Neural progenitor cell (in vitro differentiated cells): ENCODE measurements at regions not wholly inside any gene's neighbourhood (a gene's known extent, or its start where the extent isn't known, plus 50 kb on each side); places are given as distances from the start of the nearest gene placed in this dataset.

ENCODE experiments used
- DNase-seq: peaks from one replicate; pipeline ENCODE4 v3.0.0-alpha.2; 2016; ENCODE audit warnings: low spot score
- H2AFZ ChIP-seq: fragments of 200-600 bp; sonication (generic); replicated peaks from 2 replicates; pipeline ENCODE4 v1.6.1; 2016; ENCODE audit warnings: antibody characterized with exemption
- H3F3A ChIP-seq: fragments of 200-600 bp; sonication (generic); 2 replicates; pipeline ENCODE4 v1.6.1; 2016; ENCODE audit warnings: antibody characterized with exemption, low read depth
- H3K27ac ChIP-seq: fragments of 200-600 bp; sonication (generic); 2 replicates; pipeline ENCODE4 v1.5.1; 2016; ENCODE audit warnings: mild to moderate bottlenecking
- H3K27me3 ChIP-seq: fragments of 200-600 bp; sonication (generic); 2 replicates; pipeline ENCODE4 v1.6.1; 2016; ENCODE audit warnings: mild to moderate bottlenecking, moderate library complexity
- H3K36me3 ChIP-seq: fragments of 200-600 bp; sonication (generic); 2 replicates; pipeline ENCODE4 v1.5.1; 2016
- H3K4me1 ChIP-seq: fragments of 200-600 bp; sonication (generic); 2 replicates; pipeline ENCODE4 v1.6.1; 2016; ENCODE audit warnings: mixed run types
- H3K4me2 ChIP-seq: fragments of 200-600 bp; sonication (generic); 2 replicates; pipeline ENCODE4 v1.6.1; 2016
- H3K4me3 ChIP-seq: fragments of 200-600 bp; sonication (generic); 2 replicates; pipeline ENCODE4 v1.5.1; 2016
- H3K79me2 ChIP-seq: fragments of 200-600 bp; sonication (generic); 2 replicates; pipeline ENCODE4 v1.6.1; 2016; ENCODE audit warnings: low read depth
- H3K9ac ChIP-seq: fragments of 200-600 bp; sonication (generic); 2 replicates; pipeline ENCODE4 v1.6.1; 2016
- H3K9me3 ChIP-seq: fragments of 200-600 bp; sonication (generic); 2 replicates; pipeline ENCODE4 v1.5.1; 2016; ENCODE audit warnings: low read depth
- H4K20me1 ChIP-seq: fragments of 200-600 bp; sonication (generic); 2 replicates; pipeline ENCODE4 v1.6.1; 2016; ENCODE audit warnings: low read depth
- H3K27ac Mint-ChIP-seq: 3 replicates; pipeline ENCODE4 v1.8.0; 2021; ENCODE audit warnings: mixed read lengths
- H3K27me3 Mint-ChIP-seq: 2 replicates; pipeline ENCODE4 v1.8.0; 2022; ENCODE audit warnings: low read depth, mild to moderate bottlenecking, inconsistent platforms, moderate library complexity, mixed read lengths; ENCODE audit not compliant: insufficient read depth
- H3K36me3 Mint-ChIP-seq: 3 replicates; pipeline ENCODE4 v1.8.0; 2021; ENCODE audit warnings: mixed read lengths
- H3K4me1 Mint-ChIP-seq: 3 replicates; pipeline ENCODE4 v1.8.0; 2021; ENCODE audit warnings: mixed read lengths
- H3K4me3 Mint-ChIP-seq: 3 replicates; pipeline ENCODE4 v1.8.0; 2021; ENCODE audit warnings: mild to moderate bottlenecking, moderate library complexity, mixed read lengths
- H3K9me3 Mint-ChIP-seq: 3 replicates; pipeline ENCODE4 v1.8.0; 2020; ENCODE audit warnings: mixed read lengths
- EZH2 ChIP-seq: fragments of 200-600 bp; sonication (generic); IDR thresholded peaks from 2 replicates; pipeline ENCODE4 v1.6.1; 2017; ENCODE audit warnings: antibody characterized with exemption, mild to moderate bottlenecking, moderate library complexity
- EZH2phosphoT487 ChIP-seq: fragments of 200-600 bp; sonication (generic); IDR thresholded peaks from 2 replicates; pipeline ENCODE4 v1.6.1; 2017; ENCODE audit warnings: antibody characterized with exemption
- TF ChIP-seq, protein P1 (sequence below): fragments of 200-600 bp; sonication (generic); IDR thresholded peaks from 2 replicates; pipeline ENCODE4 v1.5.1; 2017; ENCODE audit warnings: antibody characterized with exemption, mild to moderate bottlenecking

DNA sequence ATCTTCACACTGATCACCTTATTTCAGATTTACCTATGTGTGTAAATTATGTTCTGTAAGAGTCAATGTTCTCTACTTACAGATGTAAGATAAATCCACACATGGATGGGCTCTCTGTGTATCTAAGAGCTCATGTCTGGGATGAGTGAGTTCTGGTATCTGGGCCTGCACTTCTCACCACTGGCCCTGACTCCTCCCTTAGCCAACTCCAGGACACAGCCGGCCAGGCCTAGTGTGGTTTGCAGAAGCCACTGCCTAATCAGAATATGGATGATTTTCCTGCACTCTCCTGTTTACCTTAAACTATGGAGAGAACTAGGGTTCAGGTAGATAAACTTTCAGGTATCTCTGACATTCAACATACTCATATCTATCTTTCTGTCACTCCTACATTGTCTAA is 1284.8 kb downstream of the TMEM121 start:
- H3K79me2 ChIP-seq, result no peaks in the 10 kb centered on the region
- Mint-ChIP-seq H3K9me3 (peaks cover 43% of the 10 kb centered on the region), H3K4me1 (no peaks in the 10 kb centered on the region), H3K4me3 (no peak overlapping the region), H3K27ac (no peak overlapping the region), H3K36me3 (no peaks in the 10 kb centered on the region), H3K27me3 (peaks cover 6% of the 10 kb centered on the region)
- H3K27me3 ChIP-seq, result no peaks in the 10 kb centered on the region
- no peak overlapping the region for H3K4me3 ChIP-seq
- H2AFZ ChIP-seq, result no peak overlapping the region
- no peaks in the 10 kb centered on the region for H3K36me3 ChIP-seq
- H3K9ac ChIP-seq, result no peak overlapping the region
- no peaks in the 10 kb centered on the region for H4K20me1 ChIP-seq
- no peaks in the 10 kb centered on the region for H3K4me1 ChIP-seq
- no peak for DNase-seq
- TF ChIP-seq EZH2phosphoT487, result no peak
- TF ChIP-seq, protein P1, sequence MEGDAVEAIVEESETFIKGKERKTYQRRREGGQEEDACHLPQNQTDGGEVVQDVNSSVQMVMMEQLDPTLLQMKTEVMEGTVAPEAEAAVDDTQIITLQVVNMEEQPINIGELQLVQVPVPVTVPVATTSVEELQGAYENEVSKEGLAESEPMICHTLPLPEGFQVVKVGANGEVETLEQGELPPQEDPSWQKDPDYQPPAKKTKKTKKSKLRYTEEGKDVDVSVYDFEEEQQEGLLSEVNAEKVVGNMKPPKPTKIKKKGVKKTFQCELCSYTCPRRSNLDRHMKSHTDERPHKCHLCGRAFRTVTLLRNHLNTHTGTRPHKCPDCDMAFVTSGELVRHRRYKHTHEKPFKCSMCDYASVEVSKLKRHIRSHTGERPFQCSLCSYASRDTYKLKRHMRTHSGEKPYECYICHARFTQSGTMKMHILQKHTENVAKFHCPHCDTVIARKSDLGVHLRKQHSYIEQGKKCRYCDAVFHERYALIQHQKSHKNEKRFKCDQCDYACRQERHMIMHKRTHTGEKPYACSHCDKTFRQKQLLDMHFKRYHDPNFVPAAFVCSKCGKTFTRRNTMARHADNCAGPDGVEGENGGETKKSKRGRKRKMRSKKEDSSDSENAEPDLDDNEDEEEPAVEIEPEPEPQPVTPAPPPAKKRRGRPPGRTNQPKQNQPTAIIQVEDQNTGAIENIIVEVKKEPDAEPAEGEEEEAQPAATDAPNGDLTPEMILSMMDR, result no peak
- TF ChIP-seq EZH2, result no peak
- H3K4me2 ChIP-seq, result no peak overlapping the region
- peaks cover 29% of the 10 kb centered on the region for H3K9me3 ChIP-seq
- no peaks in the 10 kb centered on the region for H3F3A ChIP-seq
- H3K27ac ChIP-seq, result no peak overlapping the region

DNA sequence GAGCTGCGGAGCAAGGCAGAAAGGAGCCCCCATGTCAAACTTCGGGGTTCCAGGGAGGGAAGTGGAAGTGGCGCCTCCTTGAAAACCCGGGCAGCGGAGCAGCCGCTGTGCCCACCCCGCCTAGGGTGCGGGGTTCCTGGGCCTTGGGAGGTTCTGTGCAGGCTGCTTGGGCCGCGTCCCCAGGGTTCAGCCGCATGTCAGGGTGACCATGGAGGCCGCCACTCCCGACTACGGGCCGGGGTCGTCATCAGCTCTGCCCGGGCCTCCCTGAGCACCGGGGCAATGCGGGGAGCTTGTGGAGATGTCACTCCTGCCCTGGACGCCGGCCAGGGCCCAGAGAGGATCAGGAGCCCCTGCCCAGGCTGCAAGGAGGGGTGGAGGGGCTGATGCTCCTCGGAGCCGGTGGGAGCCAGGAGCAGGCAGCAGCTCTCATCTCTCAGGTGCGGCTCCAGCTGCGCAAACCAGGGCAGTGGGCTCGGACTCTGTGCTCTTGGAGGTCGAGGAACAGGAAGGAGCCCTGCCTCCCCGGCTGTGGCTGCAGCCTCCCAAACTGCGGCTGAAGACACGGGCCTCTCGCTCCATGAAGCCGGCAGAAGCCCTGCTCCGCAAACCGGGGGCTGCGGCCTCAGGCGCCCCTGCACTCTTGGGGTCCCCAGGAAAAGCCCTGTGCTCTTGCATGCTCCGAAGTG is 1286.5 kb downstream of the TMEM121 start:
- no peak for DNase-seq
- H2AFZ ChIP-seq, result no peak overlapping the region
- Mint-ChIP-seq H3K4me3 (no peak overlapping the region), H3K27ac (no peak overlapping the region), H3K27me3 (peaks cover 6% of the 10 kb centered on the region), H3K4me1 (no peaks in the 10 kb centered on the region), H3K36me3 (no peaks in the 10 kb centered on the region), H3K9me3 (peaks cover 41% of the 10 kb centered on the region)
- H4K20me1 ChIP-seq, result no peaks in the 10 kb centered on the region
- no peaks in the 10 kb centered on the region for H3K79me2 ChIP-seq
- H3K4me2 ChIP-seq, result no peak overlapping the region
- no peak overlapping the region for H3K27ac ChIP-seq
- no peak overlapping the region for H3K9ac ChIP-seq
- H3K4me1 ChIP-seq, result no peaks in the 10 kb centered on the region
- no peak overlapping the region for H3K4me3 ChIP-seq
- H3F3A ChIP-seq, result no peaks in the 10 kb centered on the region
- H3K27me3 ChIP-seq, result no peaks in the 10 kb centered on the region
- H3K36me3 ChIP-seq, result no peaks in the 10 kb centered on the region
- TF ChIP-seq EZH2 (no peak), EZH2phosphoT487 (no peak)
- TF ChIP-seq, protein P1, result no peak
- peaks cover 38% of the 10 kb centered on the region for H3K9me3 ChIP-seq

DNA sequence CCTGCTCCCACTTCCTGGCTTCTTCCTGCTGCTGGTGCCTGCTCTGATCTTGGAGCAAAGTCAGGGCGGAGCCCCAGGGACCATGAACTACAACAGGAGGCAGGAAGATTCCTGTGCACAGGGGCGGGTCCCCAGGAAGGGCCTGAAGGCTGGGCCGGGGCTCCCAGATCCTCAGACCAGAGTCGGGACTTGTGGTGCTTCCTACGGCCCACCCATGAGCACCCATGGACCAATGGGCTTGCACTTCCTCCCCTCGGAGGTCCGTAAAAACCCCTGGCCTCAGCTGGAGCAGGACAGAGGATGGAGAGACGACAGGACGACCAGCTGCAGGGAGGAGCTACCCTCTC is 1287.1 kb downstream of the TMEM121 start:
- Histone ChIP-seq H3K4me1 (no peaks in the 10 kb centered on the region), H3F3A (no peaks in the 10 kb centered on the region), H3K4me3 (no peak overlapping the region), H2AFZ (no peak overlapping the region), H3K9me3 (peaks cover 38% of the 10 kb centered on the region), H4K20me1 (no peaks in the 10 kb centered on the region), H3K9ac (no peak overlapping the region), H3K4me2 (no peak overlapping the region), H3K27ac (no peak overlapping the region), H3K27me3 (no peaks in the 10 kb centered on the region), H3K36me3 (no peaks in the 10 kb centered on the region), H3K79me2 (no peaks in the 10 kb centered on the region)
- Mint-ChIP-seq H3K4me3 (no peak overlapping the region), H3K36me3 (no peaks in the 10 kb centered on the region), H3K27ac (no peak overlapping the region), H3K4me1 (no peaks in the 10 kb centered on the region), H3K27me3 (peaks cover 6% of the 10 kb centered on the region), H3K9me3 (peaks cover 40% of the 10 kb centered on the region)
- TF ChIP-seq EZH2phosphoT487 (no peak), EZH2 (no peak)
- TF ChIP-seq, protein P1, result no peak
- no peak for DNase-seq
